ENCODE measurements at regions not wholly inside any gene's neighbourhood (a gene's known extent, or its start where the extent isn't known, plus 50 kb on each side); places are given as distances from the start of the nearest gene placed in this dataset.
A peak's percentile ranks its signal among the peaks of the same experiment; 100 is the strongest.

- peak in 1 of 8 experiments; percentile 37 for ATAC-seq (replicated peaks in 6 of 8)
- Histone ChIP-seq H3K27ac (no peak overlapping the region), H3K4me1 (replicated peaks in 1 of 2) (no peaks in the 10 kb centered on the region), H3K4me3 (no peak overlapping the region)
- WGBS, 10 experiments = 0 to 100% (median 86%) methylated on average over 1 of the region's 1 CpG; no CpG with 5 or more reads in 5 of the 10 experiments
- in situ Hi-C loops (cut with MboI; ENCODE audit: low pct_unique_long_range_greater_than_20kb in 2 of 9, low sequenced_read_pairs in 9 of 9, unreplicated experiment in 9 of 9) = no loop called here
Measured at GRCh38 chr12:46470975-46471374, 98.4 kb upstream of the SLC38A2 start.

- ATAC-seq (replicated peaks in 6 of 8) = no peak
- no peak overlapping the region for H3K27ac ChIP-seq
- in situ Hi-C loops (cut with MboI; ENCODE audit: low pct_unique_long_range_greater_than_20kb in 2 of 9, low sequenced_read_pairs in 9 of 9, unreplicated experiment in 9 of 9) = no loop called here
- no peaks in the 10 kb centered on the region for H3K4me1 ChIP-seq (replicated peaks in 1 of 2)
- H3K4me3 ChIP-seq = no peak overlapping the region
- WGBS, 10 experiments = 67 to 100% (median 89%) methylated on average over 2 to 5 of the region's 6 CpGs; no CpG with 5 or more reads in 1 of the 10 experiments
Measured at GRCh38 chr12:46470036-46470627, 97.6 kb upstream of the SLC38A2 start.

GRCh38 chr12:46468813-46469212, 96.2 kb upstream of the SLC38A2 start:
- in situ Hi-C loops (cut with MboI; ENCODE audit: low pct_unique_long_range_greater_than_20kb in 2 of 9, low sequenced_read_pairs in 9 of 9, unreplicated experiment in 9 of 9) = no loop called here
- ATAC-seq (replicated peaks in 6 of 8) = no peak
- Histone ChIP-seq H3K27ac (no peak overlapping the region), H3K4me1 (replicated peaks in 1 of 2) (no peaks in the 10 kb centered on the region), H3K4me3 (no peak overlapping the region)
- WGBS, 10 experiments = 62 to 100% (median 83%) methylated on average over 2 to 4 of the region's 4 CpGs

GRCh38 chr12:46468160-46468559, 95.6 kb upstream of the SLC38A2 start:
- WGBS, 10 experiments = 80 to 100% (median 92%) methylated on average over 1 to 4 of the region's 6 CpGs; no CpG with 5 or more reads in 2 of the 10 experiments
- in situ Hi-C loops (cut with MboI; ENCODE audit: low pct_unique_long_range_greater_than_20kb in 2 of 9, low sequenced_read_pairs in 9 of 9, unreplicated experiment in 9 of 9) = no loop called here
- H3K4me3 ChIP-seq = no peak overlapping the region
- no peak for ATAC-seq (replicated peaks in 6 of 8)
- H3K27ac ChIP-seq = no peak overlapping the region
- no peaks in the 10 kb centered on the region for H3K4me1 ChIP-seq (replicated peaks in 1 of 2)

GRCh38 chr12:46465307-46465706, 92.7 kb upstream of the SLC38A2 start:
- Histone ChIP-seq H3K4me3 (no peak overlapping the region), H3K27ac (no peak overlapping the region), H3K4me1 (replicated peaks in 1 of 2) (no peaks in the 10 kb centered on the region)
- in situ Hi-C loops (cut with MboI; ENCODE audit: low pct_unique_long_range_greater_than_20kb in 2 of 9, low sequenced_read_pairs in 9 of 9, unreplicated experiment in 9 of 9) = no loop called here
- ATAC-seq (replicated peaks in 6 of 8) = no peak

- Histone ChIP-seq H3K4me1 (replicated peaks in 1 of 2) (no peaks in the 10 kb centered on the region), H3K4me3 (no peak overlapping the region), H3K27ac (no peak overlapping the region)
- ATAC-seq (replicated peaks in 6 of 8) = no peak
- 67 to 97% (median 88%) methylated on average over 1 to 3 of the region's 3 CpGs; no CpG with 5 or more reads in 3 of the 10 experiments for WGBS, 10 experiments
- in situ Hi-C loops (cut with MboI; ENCODE audit: low pct_unique_long_range_greater_than_20kb in 2 of 9, low sequenced_read_pairs in 9 of 9, unreplicated experiment in 9 of 9) = no loop called here
Measured at GRCh38 chr12:46464863-46465262, 92.3 kb upstream of the SLC38A2 start.

GRCh38 chr12:46462641-46463355, 90.2 kb upstream of the SLC38A2 start:
- Histone ChIP-seq H3K27ac (no peak overlapping the region), H3K4me1 (replicated peaks in 1 of 2) (no peaks in the 10 kb centered on the region), H3K4me3 (no peak overlapping the region)
- WGBS, 10 experiments = 40 to 100% (median 88%) methylated on average over 1 to 3 of the region's 3 CpGs; no CpG with 5 or more reads in 2 of the 10 experiments
- ATAC-seq (replicated peaks in 6 of 8) = no peak
- in situ Hi-C loops (cut with MboI; ENCODE audit: low pct_unique_long_range_greater_than_20kb in 2 of 9, low sequenced_read_pairs in 9 of 9, unreplicated experiment in 9 of 9) = no loop called here

- in situ Hi-C loops (cut with MboI; ENCODE audit: low pct_unique_long_range_greater_than_20kb in 2 of 9, low sequenced_read_pairs in 9 of 9, unreplicated experiment in 9 of 9) = no loop called here
- Histone ChIP-seq H3K4me1 (replicated peaks in 1 of 2) (no peaks in the 10 kb centered on the region), H3K27ac (no peak overlapping the region), H3K4me3 (no peak overlapping the region)
- 57 to 100% (median 88%) methylated on average over 1 to 4 of the region's 4 CpGs for WGBS, 10 experiments
- ATAC-seq (replicated peaks in 6 of 8) = no peak
Measured at GRCh38 chr12:46461907-46462640, 89.5 kb upstream of the SLC38A2 start.

- no peak overlapping the region for H3K4me3 ChIP-seq
- no peaks in the 10 kb centered on the region for H3K4me1 ChIP-seq (replicated peaks in 1 of 2)
- no peak for ATAC-seq (replicated peaks in 6 of 8)
- in situ Hi-C loops (cut with MboI; ENCODE audit: low pct_unique_long_range_greater_than_20kb in 2 of 9, low sequenced_read_pairs in 9 of 9, unreplicated experiment in 9 of 9) = no loop called here
- WGBS, 10 experiments = 71 to 100% (median 89%) methylated on average over 2 to 5 of the region's 5 CpGs; no CpG with 5 or more reads in 1 of the 10 experiments
- H3K27ac ChIP-seq = no peak overlapping the region
Measured at GRCh38 chr12:46461459-46461858, 88.9 kb upstream of the SLC38A2 start.

GRCh38 chr12:46460682-46461210, 88.2 kb upstream of the SLC38A2 start:
- 60 to 100% (median 90%) methylated on average over 1 to 2 of the region's 2 CpGs; no CpG with 5 or more reads in 3 of the 10 experiments for WGBS, 10 experiments
- in situ Hi-C loops (cut with MboI; ENCODE audit: low pct_unique_long_range_greater_than_20kb in 2 of 9, low sequenced_read_pairs in 9 of 9, unreplicated experiment in 9 of 9) = no loop called here
- no peak overlapping the region for H3K4me3 ChIP-seq
- no peak overlapping the region for H3K27ac ChIP-seq
- no peak for ATAC-seq (replicated peaks in 6 of 8)
- no peaks in the 10 kb centered on the region for H3K4me1 ChIP-seq (replicated peaks in 1 of 2)

- no peak overlapping the region for H3K4me3 ChIP-seq
- WGBS, 10 experiments = 87 to 100% (median 95%) methylated on average over 1 to 4 of the region's 5 CpGs; no CpG with 5 or more reads in 1 of the 10 experiments
- in situ Hi-C loops (cut with MboI; ENCODE audit: low pct_unique_long_range_greater_than_20kb in 2 of 9, low sequenced_read_pairs in 9 of 9, unreplicated experiment in 9 of 9) = no loop called here
- H3K27ac ChIP-seq = no peak overlapping the region
- ATAC-seq (replicated peaks in 6 of 8) = no peak
- no peaks in the 10 kb centered on the region for H3K4me1 ChIP-seq (replicated peaks in 1 of 2)
Measured at GRCh38 chr12:46459861-46460545, 87.4 kb upstream of the SLC38A2 start.

- ATAC-seq (replicated peaks in 6 of 8) = no peak
- in situ Hi-C loops (cut with MboI; ENCODE audit: low pct_unique_long_range_greater_than_20kb in 2 of 9, low sequenced_read_pairs in 9 of 9, unreplicated experiment in 9 of 9) = no loop called here
- Histone ChIP-seq H3K4me1 (replicated peaks in 1 of 2) (no peaks in the 10 kb centered on the region), H3K4me3 (no peak overlapping the region), H3K27ac (no peak overlapping the region)
- WGBS, 10 experiments = 0 to 82% (median 47%) methylated on average over 1 to 4 of the region's 4 CpGs; no CpG with 5 or more reads in 1 of the 10 experiments
Measured at GRCh38 chr12:46459111-46459510, 86.5 kb upstream of the SLC38A2 start.

Measured in motor neuron (in vitro differentiated cells).